ENCODE measurements at regions not wholly inside any gene's neighbourhood (a gene's known extent, or its start where the extent isn't known, plus 50 kb on each side); places are given as distances from the start of the nearest gene placed in this dataset.

- TF ChIP-seq CTCF (IDR thresholded peaks at IDR 0.05) (no peak), POLR2A (IDR thresholded peaks at IDR 0.05) (no peak)
Measured at GRCh38 chr1:170271430-170272161, 125.8 kb downstream of the NTMT2 start.

Data from right lobe of liver (tissue), 4 donors.